ENCODE measurements at regions not wholly inside any gene's neighbourhood (a gene's known extent, or its start where the extent isn't known, plus 50 kb on each side); places are given as distances from the start of the nearest gene placed in this dataset.

- no peak overlapping the region for H2AFZ ChIP-seq (ENCODE audit: low read depth, low read length)
- H3K4me3 ChIP-seq (ENCODE audit: low read length), result no peak overlapping the region
- no peaks in the 10 kb centered on the region for H3K9me3 ChIP-seq (ENCODE audit: low read length)
- H3K9ac ChIP-seq (ENCODE audit: low read length), result no peak overlapping the region
- no peaks in the 10 kb centered on the region for H3F3A ChIP-seq (ENCODE audit: insufficient read depth, low read length, poor library complexity, severe bottlenecking)
- H3K4me2 ChIP-seq (ENCODE audit: low read length), result no peak overlapping the region
- H3K36me3 ChIP-seq (ENCODE audit: insufficient read depth, low read length), result no peaks in the 10 kb centered on the region
- H3K27ac ChIP-seq (ENCODE audit: low read length), result no peak overlapping the region
- TF ChIP-seq EP300 (conservative IDR thresholded peaks at IDR 0.05; ENCODE audit: poor library complexity, severe bottlenecking) (no peak), POLR2AphosphoS5 (IDR thresholded peaks at IDR 0.05) (no peak), TAF1 (IDR thresholded peaks at IDR 0.05; ENCODE audit: low read depth) (no peak), MXI1 (conservative IDR thresholded peaks at IDR 0.05; ENCODE audit: poor library complexity, severe bottlenecking) (no peak)
- TF ChIP-seq, protein P1, sequence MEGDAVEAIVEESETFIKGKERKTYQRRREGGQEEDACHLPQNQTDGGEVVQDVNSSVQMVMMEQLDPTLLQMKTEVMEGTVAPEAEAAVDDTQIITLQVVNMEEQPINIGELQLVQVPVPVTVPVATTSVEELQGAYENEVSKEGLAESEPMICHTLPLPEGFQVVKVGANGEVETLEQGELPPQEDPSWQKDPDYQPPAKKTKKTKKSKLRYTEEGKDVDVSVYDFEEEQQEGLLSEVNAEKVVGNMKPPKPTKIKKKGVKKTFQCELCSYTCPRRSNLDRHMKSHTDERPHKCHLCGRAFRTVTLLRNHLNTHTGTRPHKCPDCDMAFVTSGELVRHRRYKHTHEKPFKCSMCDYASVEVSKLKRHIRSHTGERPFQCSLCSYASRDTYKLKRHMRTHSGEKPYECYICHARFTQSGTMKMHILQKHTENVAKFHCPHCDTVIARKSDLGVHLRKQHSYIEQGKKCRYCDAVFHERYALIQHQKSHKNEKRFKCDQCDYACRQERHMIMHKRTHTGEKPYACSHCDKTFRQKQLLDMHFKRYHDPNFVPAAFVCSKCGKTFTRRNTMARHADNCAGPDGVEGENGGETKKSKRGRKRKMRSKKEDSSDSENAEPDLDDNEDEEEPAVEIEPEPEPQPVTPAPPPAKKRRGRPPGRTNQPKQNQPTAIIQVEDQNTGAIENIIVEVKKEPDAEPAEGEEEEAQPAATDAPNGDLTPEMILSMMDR (IDR thresholded peaks at IDR 0.05; ENCODE audit: poor library complexity, severe bottlenecking), result no peak
- H3K79me2 ChIP-seq (replicated peaks; ENCODE audit: insufficient read depth, low read length), result no peaks in the 10 kb centered on the region
- H4K20me1 ChIP-seq (ENCODE audit: insufficient read depth), result no peaks in the 10 kb centered on the region
- H3K27me3 ChIP-seq (ENCODE audit: insufficient read depth, low read depth, low read length), result no peaks in the 10 kb centered on the region
- no peaks in the 10 kb centered on the region for H3K9me2 ChIP-seq (ENCODE audit: insufficient read depth, low read length)
Measured at GRCh38 chr1:102595106-102595505, 513.2 kb downstream of the COL11A1 start.

GRCh38 chr1:102593276-102593675, 515.0 kb downstream of the COL11A1 start:
- no peaks in the 10 kb centered on the region for H3K79me2 ChIP-seq (replicated peaks; ENCODE audit: insufficient read depth, low read length)

More at GRCh38 chr1:102593276-102593675, 515.0 kb downstream of the COL11A1 start:
- Histone ChIP-seq H3K9me3 (ENCODE audit: low read length) (no peaks in the 10 kb centered on the region), H4K20me1 (ENCODE audit: insufficient read depth) (no peaks in the 10 kb centered on the region), H2AFZ (ENCODE audit: low read depth, low read length) (no peak overlapping the region), H3K27ac (ENCODE audit: low read length) (no peak overlapping the region), H3K27me3 (ENCODE audit: insufficient read depth, low read depth, low read length) (no peaks in the 10 kb centered on the region), H3K9ac (ENCODE audit: low read length) (no peak overlapping the region), H3K9me2 (ENCODE audit: insufficient read depth, low read length) (no peaks in the 10 kb centered on the region), H3F3A (ENCODE audit: insufficient read depth, low read length, poor library complexity, severe bottlenecking) (no peaks in the 10 kb centered on the region), H3K4me2 (ENCODE audit: low read length) (no peak overlapping the region), H3K36me3 (ENCODE audit: insufficient read depth, low read length) (no peaks in the 10 kb centered on the region), H3K4me3 (ENCODE audit: low read length) (no peak overlapping the region)
- TF ChIP-seq EZH2 (IDR thresholded peaks at IDR 0.05; ENCODE audit: borderline replicate concordance, insufficient read depth, low read length, poor library complexity, severe bottlenecking) (no peak), SMC3 (conservative IDR thresholded peaks at IDR 0.05; ENCODE audit: poor library complexity) (no peak), EP300 (conservative IDR thresholded peaks at IDR 0.05; ENCODE audit: poor library complexity, severe bottlenecking) (no peak), POLR2AphosphoS5 (IDR thresholded peaks at IDR 0.05) (no peak), RAD21 (conservative IDR thresholded peaks at IDR 0.05) (no peak), MXI1 (conservative IDR thresholded peaks at IDR 0.05; ENCODE audit: poor library complexity, severe bottlenecking) (no peak), TAF1 (IDR thresholded peaks at IDR 0.05; ENCODE audit: low read depth) (no peak)
- TF ChIP-seq, protein P1 (IDR thresholded peaks at IDR 0.05; ENCODE audit: poor library complexity, severe bottlenecking), result no peak
- TF ChIP-seq, protein P2, sequence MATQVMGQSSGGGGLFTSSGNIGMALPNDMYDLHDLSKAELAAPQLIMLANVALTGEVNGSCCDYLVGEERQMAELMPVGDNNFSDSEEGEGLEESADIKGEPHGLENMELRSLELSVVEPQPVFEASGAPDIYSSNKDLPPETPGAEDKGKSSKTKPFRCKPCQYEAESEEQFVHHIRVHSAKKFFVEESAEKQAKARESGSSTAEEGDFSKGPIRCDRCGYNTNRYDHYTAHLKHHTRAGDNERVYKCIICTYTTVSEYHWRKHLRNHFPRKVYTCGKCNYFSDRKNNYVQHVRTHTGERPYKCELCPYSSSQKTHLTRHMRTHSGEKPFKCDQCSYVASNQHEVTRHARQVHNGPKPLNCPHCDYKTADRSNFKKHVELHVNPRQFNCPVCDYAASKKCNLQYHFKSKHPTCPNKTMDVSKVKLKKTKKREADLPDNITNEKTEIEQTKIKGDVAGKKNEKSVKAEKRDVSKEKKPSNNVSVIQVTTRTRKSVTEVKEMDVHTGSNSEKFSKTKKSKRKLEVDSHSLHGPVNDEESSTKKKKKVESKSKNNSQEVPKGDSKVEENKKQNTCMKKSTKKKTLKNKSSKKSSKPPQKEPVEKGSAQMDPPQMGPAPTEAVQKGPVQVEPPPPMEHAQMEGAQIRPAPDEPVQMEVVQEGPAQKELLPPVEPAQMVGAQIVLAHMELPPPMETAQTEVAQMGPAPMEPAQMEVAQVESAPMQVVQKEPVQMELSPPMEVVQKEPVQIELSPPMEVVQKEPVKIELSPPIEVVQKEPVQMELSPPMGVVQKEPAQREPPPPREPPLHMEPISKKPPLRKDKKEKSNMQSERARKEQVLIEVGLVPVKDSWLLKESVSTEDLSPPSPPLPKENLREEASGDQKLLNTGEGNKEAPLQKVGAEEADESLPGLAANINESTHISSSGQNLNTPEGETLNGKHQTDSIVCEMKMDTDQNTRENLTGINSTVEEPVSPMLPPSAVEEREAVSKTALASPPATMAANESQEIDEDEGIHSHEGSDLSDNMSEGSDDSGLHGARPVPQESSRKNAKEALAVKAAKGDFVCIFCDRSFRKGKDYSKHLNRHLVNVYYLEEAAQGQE (IDR thresholded peaks at IDR 0.05; ENCODE audit: borderline replicate concordance), result no peak

Measured in neural cell (in vitro differentiated cells).